Ishikawa (cell line): ENCODE measurements at regions not wholly inside any gene's neighbourhood (a gene's known extent, or its start where the extent isn't known, plus 50 kb on each side); places are given as distances from the start of the nearest gene placed in this dataset.

Source experiments
- CREB1 ChIP-seq: IDR thresholded peaks from 2 replicates; pipeline ENCODE4 v1.6.1; 2012; ENCODE audit warnings: low read depth
- EGR1 ChIP-seq: IDR thresholded peaks from 2 replicates; pipeline ENCODE4 v1.6.1; 2012
- EP300 ChIP-seq: IDR thresholded peaks from 2 replicates; pipeline ENCODE4 v1.6.1; 2012; ENCODE audit warnings: borderline replicate concordance
- RAD21 ChIP-seq: IDR thresholded peaks from 2 replicates; pipeline ENCODE4 v1.6.1; 2012; ENCODE audit warnings: low read depth
- REST ChIP-seq: IDR thresholded peaks from 2 replicates; pipeline ENCODE4 v1.6.1; 2012; ENCODE audit warnings: low read depth, mild to moderate bottlenecking
- TAF1 ChIP-seq: IDR thresholded peaks from 2 replicates; pipeline ENCODE4 v1.6.1; 2012; ENCODE audit warnings: low read depth, mild to moderate bottlenecking
- TEAD4 ChIP-seq: IDR thresholded peaks from 2 replicates; pipeline ENCODE4 v1.6.1; 2012
- YY1 ChIP-seq: IDR thresholded peaks from 2 replicates; pipeline ENCODE4 v1.6.1; 2012; ENCODE audit warnings: low read depth
- ZBTB7A ChIP-seq: IDR thresholded peaks from 2 replicates; pipeline ENCODE4 v1.6.1; 2012; ENCODE audit warnings: low read depth
- TF ChIP-seq, protein P1 (sequence below): IDR thresholded peaks from 2 replicates; pipeline ENCODE4 v1.6.1; 2012

- TF ChIP-seq CREB1, result no peak
- TF ChIP-seq ZBTB7A, result no peak
- no peak for TF ChIP-seq YY1
- TF ChIP-seq, protein P1, sequence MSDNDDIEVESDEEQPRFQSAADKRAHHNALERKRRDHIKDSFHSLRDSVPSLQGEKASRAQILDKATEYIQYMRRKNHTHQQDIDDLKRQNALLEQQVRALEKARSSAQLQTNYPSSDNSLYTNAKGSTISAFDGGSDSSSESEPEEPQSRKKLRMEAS, result no peak
- no peak for TF ChIP-seq TAF1
- no peak for TF ChIP-seq EGR1
- no peak for TF ChIP-seq RAD21
- TF ChIP-seq REST, result no peak
- no peak for TF ChIP-seq TEAD4
- TF ChIP-seq EP300, result no peak
Measured at GRCh38 chr2:343355-343754, 55.5 kb upstream of the ALKAL2 start.
